ENCODE measurements at regions not wholly inside any gene's neighbourhood (a gene's known extent, or its start where the extent isn't known, plus 50 kb on each side); places are given as distances from the start of the nearest gene placed in this dataset.

DNA sequence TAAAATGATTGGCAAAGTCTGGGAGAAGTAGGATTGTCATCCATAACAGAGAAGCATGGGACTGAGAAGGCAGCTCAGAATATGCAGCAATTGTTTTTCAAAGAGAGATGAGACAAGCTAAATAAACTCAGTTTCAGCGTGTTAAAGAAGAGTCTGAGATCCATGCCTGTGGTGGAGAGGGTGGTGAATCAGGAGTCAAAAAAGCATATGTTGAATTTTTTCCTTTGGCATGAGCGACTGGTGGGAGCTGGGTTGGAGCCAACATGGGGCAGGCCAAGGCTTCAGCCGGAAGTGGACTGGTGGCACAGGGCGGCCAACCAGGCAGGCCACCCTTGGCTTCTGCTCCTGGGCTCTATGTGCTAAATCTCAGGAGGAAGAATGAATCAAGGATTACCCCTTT is 102.0 kb downstream of the SST start:
- Mint-ChIP-seq H3K27ac (no peak overlapping the region), H3K4me3 (no peak overlapping the region), H3K4me1 (no peaks in the 10 kb centered on the region), H3K27me3 (peaks cover 19 to 38% (median 28%) of the 10 kb centered on the region in 3 donors), H3K9me3 (no peaks in the 10 kb centered on the region), H3K36me3 (no peaks in the 10 kb centered on the region)
- no peak for ATAC-seq (ENCODE audit: low read depth in 2 of 2)
- no peak for DNase-seq

DNA sequence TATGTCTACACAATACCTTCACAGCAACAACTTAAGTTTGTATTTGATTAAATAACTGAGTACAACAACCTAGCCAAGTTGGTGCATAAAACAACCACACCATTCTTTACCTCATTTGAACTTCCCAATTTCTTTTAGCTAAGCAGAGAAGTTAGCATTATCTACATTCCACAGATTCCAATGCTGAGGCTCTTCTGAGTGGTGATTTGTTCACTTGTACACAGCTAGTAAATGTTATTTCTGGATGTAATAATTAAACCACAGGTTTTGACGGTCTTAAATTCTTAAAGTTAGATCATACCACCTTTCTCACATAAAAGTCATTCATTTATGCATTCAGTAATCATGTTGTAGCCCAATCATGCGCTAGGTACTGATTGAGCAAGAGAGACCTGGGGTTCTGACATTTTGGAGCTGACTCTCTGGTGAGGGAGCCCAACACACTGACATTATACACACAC is 102.5 kb downstream of the SST start:
- no peak for DNase-seq
- Mint-ChIP-seq H3K27me3 (peaks cover 19 to 38% (median 28%) of the 10 kb centered on the region in 3 donors), H3K9me3 (no peaks in the 10 kb centered on the region), H3K27ac (no peak overlapping the region), H3K4me3 (no peak overlapping the region), H3K36me3 (no peaks in the 10 kb centered on the region), H3K4me1 (no peaks in the 10 kb centered on the region)
- ATAC-seq (ENCODE audit: low read depth in 2 of 2) = no peak

- DNase-seq (no peak), ATAC-seq (ENCODE audit: low read depth in 2 of 2) (no peak)
- Mint-ChIP-seq H3K9me3 (no peaks in the 10 kb centered on the region), H3K27me3 (peaks cover 19 to 38% (median 28%) of the 10 kb centered on the region in 3 donors), H3K4me1 (no peaks in the 10 kb centered on the region), H3K36me3 (no peaks in the 10 kb centered on the region), H3K4me3 (no peak overlapping the region), H3K27ac (no peak overlapping the region)
These were observed 103.2 kb downstream of the SST start for GRCh38 chr3:187567021-187567420.

DNA sequence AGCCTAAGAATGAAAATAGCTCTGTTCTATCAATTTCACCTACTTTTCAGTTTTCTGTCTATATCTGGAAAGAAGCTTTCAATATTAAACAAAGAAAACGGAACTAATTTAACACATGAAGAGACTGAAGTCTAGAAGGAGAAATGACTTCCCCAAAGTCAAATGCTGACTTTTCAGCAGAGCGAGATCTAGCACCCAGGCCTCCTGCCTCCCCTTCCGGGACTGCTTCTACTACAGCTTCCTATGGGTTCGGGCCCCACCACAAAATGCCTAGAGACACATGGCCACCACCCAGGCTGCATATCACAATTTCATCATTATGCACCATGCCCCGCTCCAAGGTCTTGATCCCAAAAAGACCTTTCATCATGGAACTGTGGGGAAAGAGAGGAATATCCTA is 104.5 kb downstream of the SST start:
- Mint-ChIP-seq H3K36me3 (no peaks in the 10 kb centered on the region), H3K9me3 (no peaks in the 10 kb centered on the region), H3K4me3 (no peak overlapping the region), H3K27ac (no peak overlapping the region), H3K27me3 (peaks cover 19 to 31% (median 28%) of the 10 kb centered on the region in 3 donors), H3K4me1 (no peaks in the 10 kb centered on the region)
- no peak for DNase-seq
- no peak for ATAC-seq (ENCODE audit: low read depth in 2 of 2)

DNA sequence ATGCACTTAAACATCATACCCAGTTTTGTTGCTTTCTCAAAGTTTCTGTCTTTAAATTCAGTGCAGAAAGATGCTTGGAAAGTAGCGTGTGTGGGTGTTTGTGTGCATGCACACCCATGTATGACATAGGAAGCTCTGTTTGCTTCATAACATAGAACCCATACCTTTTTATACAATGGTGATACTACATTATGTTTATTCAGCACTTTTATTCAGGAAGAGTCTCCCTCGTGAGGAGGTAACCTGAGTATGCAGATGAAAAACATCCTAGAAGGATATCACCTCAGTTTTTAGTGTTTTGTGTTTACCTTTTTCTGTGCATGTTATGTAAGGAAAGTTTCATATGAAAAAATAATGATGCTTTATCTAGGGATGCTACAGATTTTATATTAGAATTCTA is 111.2 kb downstream of the SST start:
- no peaks in the 10 kb centered on the region for H3K36me3 Mint-ChIP-seq
- H3K4me1 Mint-ChIP-seq = no peaks in the 10 kb centered on the region
- ATAC-seq (ENCODE audit: low read depth in 2 of 2) = no peak
- H3K4me3 Mint-ChIP-seq = no peak overlapping the region
- peaks cover 0 to 8% (median 7%) of the 10 kb centered on the region in 3 donors for H3K27me3 Mint-ChIP-seq
- DNase-seq = no peak
- no peaks in the 10 kb centered on the region for H3K9me3 Mint-ChIP-seq
- H3K27ac Mint-ChIP-seq = no peak overlapping the region

DNA sequence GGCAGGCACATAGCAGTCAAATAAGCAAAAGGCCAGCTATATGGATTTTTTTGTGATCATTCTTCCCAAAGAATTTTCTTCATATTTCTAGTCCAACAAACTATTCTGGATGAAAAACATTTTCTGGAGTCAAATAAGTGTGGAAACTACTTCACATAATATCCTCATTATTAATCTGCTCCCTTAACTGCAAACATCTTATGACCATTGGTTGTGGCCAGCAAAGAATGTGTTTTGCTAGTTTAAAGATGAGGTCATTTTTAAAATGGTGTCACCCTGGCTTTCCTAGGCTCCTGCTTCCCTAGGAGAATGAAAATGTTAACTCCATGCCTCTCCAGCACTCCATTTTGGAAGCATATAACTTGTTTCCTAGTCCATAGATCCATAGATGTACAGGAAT is 118.8 kb downstream of the SST start:
- Mint-ChIP-seq H3K4me1 (no peaks in the 10 kb centered on the region), H3K4me3 (no peak overlapping the region), H3K27me3 (peaks cover 26 to 39% (median 33%) of the 10 kb centered on the region in 3 donors), H3K36me3 (no peaks in the 10 kb centered on the region), H3K9me3 (peaks cover 0 to 2% (median 0%) of the 10 kb centered on the region in 7 donors), H3K27ac (no peak overlapping the region)
- no peak for DNase-seq
- ATAC-seq (ENCODE audit: low read depth in 2 of 2) = no peak

DNA sequence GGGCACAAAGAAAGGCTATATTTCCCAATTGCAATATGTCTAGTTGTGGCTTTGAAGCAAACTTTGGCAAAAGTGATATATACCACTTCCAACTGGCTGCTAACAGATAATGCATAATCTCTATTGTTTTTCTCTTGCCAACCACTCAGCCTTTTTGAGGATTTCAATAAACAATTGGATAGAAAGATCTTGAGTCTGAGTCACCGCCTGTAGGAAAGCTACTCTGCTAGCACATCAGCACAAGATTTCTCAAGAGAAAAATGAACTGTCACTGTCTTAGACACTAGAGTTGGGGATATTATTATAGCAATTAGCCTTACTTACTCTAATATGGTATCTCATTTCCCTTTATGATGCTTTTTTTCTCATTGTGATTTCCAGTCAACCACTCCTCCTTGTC is 119.7 kb downstream of the SST start:
- Mint-ChIP-seq H3K4me1 (no peaks in the 10 kb centered on the region), H3K4me3 (no peak overlapping the region), H3K9me3 (peaks cover 0 to 2% (median 0%) of the 10 kb centered on the region in 7 donors), H3K36me3 (no peaks in the 10 kb centered on the region), H3K27me3 (peaks cover 35 to 44% (median 42%) of the 10 kb centered on the region in 3 donors), H3K27ac (no peak overlapping the region)
- no peak for DNase-seq
- no peak for ATAC-seq (ENCODE audit: low read depth in 2 of 2)

GRCh38 chr3:187545366-187545765 is 124.8 kb downstream of the SST start:
- Mint-ChIP-seq H3K9me3 (peaks cover 0 to 9% (median 1%) of the 10 kb centered on the region in 7 donors), H3K27me3 (peaks cover 35 to 50% (median 37%) of the 10 kb centered on the region in 3 donors), H3K4me1 (no peaks in the 10 kb centered on the region), H3K27ac (no peak overlapping the region), H3K36me3 (no peaks in the 10 kb centered on the region), H3K4me3 (no peak overlapping the region)
- DNase-seq (no peak), ATAC-seq (ENCODE audit: low read depth in 2 of 2) (no peak)

GRCh38 chr3:187544326-187544725 is 125.9 kb downstream of the SST start:
- ATAC-seq (ENCODE audit: low read depth in 2 of 2) = no peak
- Mint-ChIP-seq H3K9me3 (peaks cover 0 to 12% (median 4%) of the 10 kb centered on the region in 7 donors), H3K4me3 (no peak overlapping the region), H3K27me3 (peaks cover 32 to 43% (median 35%) of the 10 kb centered on the region in 3 donors), H3K27ac (no peak overlapping the region), H3K36me3 (no peaks in the 10 kb centered on the region), H3K4me1 (no peaks in the 10 kb centered on the region)
- DNase-seq = no peak

- no peak overlapping the region for H3K4me3 Mint-ChIP-seq
- no peaks in the 10 kb centered on the region for H3K4me1 Mint-ChIP-seq
- peaks cover 0 to 12% (median 4%) of the 10 kb centered on the region in 7 donors for H3K9me3 Mint-ChIP-seq
- peaks cover 20 to 28% (median 23%) of the 10 kb centered on the region in 3 donors for H3K27me3 Mint-ChIP-seq
- no peaks in the 10 kb centered on the region for H3K36me3 Mint-ChIP-seq
- H3K27ac Mint-ChIP-seq = no peak overlapping the region
- ATAC-seq (ENCODE audit: low read depth in 2 of 2) = no peak
- no peak for DNase-seq
These were observed 129.3 kb downstream of the SST start for GRCh38 chr3:187540847-187541246.

GRCh38 chr3:187536185-187536584 is 134.0 kb downstream of the SST start:
- DNase-seq (no peak), ATAC-seq (ENCODE audit: low read depth in 2 of 2) (no peak)
- Mint-ChIP-seq H3K4me3 (no peak overlapping the region), H3K27ac (no peak overlapping the region), H3K36me3 (no peaks in the 10 kb centered on the region), H3K27me3 (peaks cover 37 to 40% (median 40%) of the 10 kb centered on the region in 3 donors), H3K4me1 (no peaks in the 10 kb centered on the region), H3K9me3 (peaks cover 0 to 22% (median 4%) of the 10 kb centered on the region in 7 donors)

GRCh38 chr3:187533797-187534196 is 136.4 kb downstream of the SST start:
- Mint-ChIP-seq H3K27me3 (peaks cover 28 to 39% (median 30%) of the 10 kb centered on the region in 3 donors), H3K36me3 (no peaks in the 10 kb centered on the region), H3K4me1 (no peaks in the 10 kb centered on the region), H3K9me3 (peaks cover 0 to 10% (median 0%) of the 10 kb centered on the region in 7 donors), H3K27ac (no peak overlapping the region), H3K4me3 (no peak overlapping the region)
- no peak for DNase-seq
- no peak for ATAC-seq (ENCODE audit: low read depth in 2 of 2)

- Mint-ChIP-seq H3K4me1 (no peaks in the 10 kb centered on the region), H3K27ac (no peak overlapping the region), H3K4me3 (no peak overlapping the region), H3K9me3 (peaks cover 0 to 10% (median 0%) of the 10 kb centered on the region in 7 donors), H3K36me3 (no peaks in the 10 kb centered on the region), H3K27me3 (peaks cover 34 to 44% (median 37%) of the 10 kb centered on the region in 3 donors)
- ATAC-seq (ENCODE audit: low read depth in 2 of 2) (no peak), DNase-seq (no peak)
These were observed 138.4 kb downstream of the SST start for GRCh38 chr3:187531831-187532230.

GRCh38 chr3:187522890-187523289 is 147.3 kb downstream of the SST start:
- ATAC-seq (ENCODE audit: low read depth in 2 of 2) (no peak), DNase-seq (no peak)
- Mint-ChIP-seq H3K4me3 (no peak overlapping the region), H3K4me1 (peaks cover 5 to 17% (median 10%) of the 10 kb centered on the region in 3 donors), H3K9me3 (no peaks in the 10 kb centered on the region), H3K36me3 (no peaks in the 10 kb centered on the region), H3K27ac (no peak overlapping the region), H3K27me3 (peaks cover 2 to 11% (median 7%) of the 10 kb centered on the region in 3 donors)

GRCh38 chr3:187522293-187522692 is 147.9 kb downstream of the SST start:
- Mint-ChIP-seq H3K4me1 (peaks cover 5 to 17% (median 10%) of the 10 kb centered on the region in 3 donors), H3K9me3 (no peaks in the 10 kb centered on the region), H3K27me3 (peaks cover 0 to 11% (median 5%) of the 10 kb centered on the region in 3 donors), H3K4me3 (no peak overlapping the region), H3K27ac (no peak overlapping the region), H3K36me3 (no peaks in the 10 kb centered on the region)
- ATAC-seq (ENCODE audit: low read depth in 2 of 2) (no peak), DNase-seq (no peak)
